GM18867 (cell line): ENCODE measurements at regions not wholly inside any gene's neighbourhood (a gene's known extent, or its start where the extent isn't known, plus 50 kb on each side); places are given as distances from the start of the nearest gene placed in this dataset.

Experiments
- ATAC-seq: cut with Tn5 transposase; IDR thresholded peaks from one replicate; pipeline ENCODE4 v1.9.1; 2021; ENCODE audit warnings: mild to moderate bottlenecking, moderate library complexity; ENCODE audit not compliant: unreplicated experiment

DNA sequence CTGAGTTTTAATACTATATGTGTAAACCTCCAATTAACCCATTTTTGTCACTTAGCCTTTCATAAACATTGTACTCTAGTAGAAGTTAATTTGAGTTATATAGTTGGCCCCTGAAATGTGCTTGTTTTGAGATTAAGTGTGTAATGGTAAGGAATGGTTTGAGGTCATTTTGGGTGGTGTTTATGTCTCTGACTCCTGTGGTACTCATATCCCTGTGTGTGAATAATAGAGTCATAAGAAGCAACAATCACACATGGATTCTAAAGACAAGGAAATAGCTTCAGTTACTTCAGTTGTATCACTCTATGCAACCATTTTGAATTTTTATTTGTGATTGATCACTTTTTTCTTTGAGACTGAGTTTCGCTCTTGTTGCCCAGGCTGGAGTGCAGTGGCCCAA, 408.5 kb downstream of the MFSD1 start:
- no peak for ATAC-seq

DNA sequence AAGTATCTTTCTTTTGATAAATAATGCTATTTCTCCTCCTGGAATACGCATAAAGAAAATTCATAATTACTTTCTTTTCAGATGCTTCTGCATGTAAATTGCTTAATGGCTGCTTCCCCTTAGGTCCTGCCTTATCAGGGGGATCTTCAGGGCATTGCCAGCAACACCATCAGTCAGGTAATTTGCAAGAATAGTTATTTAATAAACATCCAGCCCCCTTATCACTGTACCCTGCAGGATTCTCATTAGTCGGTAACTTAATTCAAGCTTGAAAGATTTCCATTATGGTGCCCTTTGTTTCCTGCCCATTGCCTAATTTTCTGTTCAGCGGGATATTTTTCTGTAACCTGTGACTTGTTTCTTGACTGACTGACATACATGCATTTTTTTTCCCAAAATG, 414.5 kb downstream of the MFSD1 start:
- ATAC-seq = no peak

GRCh38 chr3:159219231-159219630, 417.4 kb downstream of the MFSD1 start:
- no peak for ATAC-seq

DNA sequence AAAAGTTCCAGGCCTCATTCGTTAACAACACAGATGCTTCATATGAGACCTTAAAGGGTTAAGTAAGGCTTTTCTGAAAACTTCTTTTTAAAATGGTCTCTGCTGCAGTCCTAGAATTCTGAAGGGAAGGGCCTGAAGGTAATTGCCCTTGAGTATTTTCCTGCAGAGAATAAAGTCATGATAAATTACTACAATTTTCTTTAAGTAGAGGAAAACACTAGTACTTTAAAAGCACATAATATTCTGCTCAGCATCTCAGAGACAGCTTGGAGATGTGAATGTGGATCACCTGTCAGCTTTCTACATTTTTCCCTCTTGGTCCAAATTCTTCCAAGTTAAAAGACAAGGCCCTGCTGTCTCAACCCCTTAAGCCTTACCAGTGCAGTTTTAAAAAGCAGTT, 419.5 kb downstream of the MFSD1 start:
- ATAC-seq = no peak

- ATAC-seq = no peak
These were observed 427.3 kb downstream of the MFSD1 start for GRCh38 chr3:159229116-159229680.

DNA sequence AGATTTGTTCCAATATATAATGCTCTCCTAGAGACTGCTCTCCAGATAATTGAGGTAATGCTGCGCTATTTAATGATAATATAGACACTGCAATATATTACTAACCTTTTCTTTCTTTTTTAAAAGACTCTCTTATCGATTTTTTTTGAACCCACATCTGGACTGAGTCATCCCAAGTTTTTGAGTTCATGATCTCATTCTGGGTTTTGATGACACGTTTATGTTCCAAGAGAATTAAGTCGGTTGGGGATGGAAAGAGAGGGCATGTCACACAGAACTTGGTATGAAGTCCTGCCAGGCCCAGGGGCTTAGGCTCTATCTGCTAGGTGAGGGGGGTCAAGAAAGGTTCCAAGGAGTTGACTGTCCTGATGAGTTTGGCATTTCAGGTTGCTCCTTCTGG, 431.1 kb downstream of the MFSD1 start:
- ATAC-seq = no peak

- ATAC-seq = no peak
These were observed 431.9 kb downstream of the MFSD1 start for GRCh38 chr3:159233734-159234133.

GRCh38 chr3:159234306-159234705, 432.5 kb downstream of the MFSD1 start:
- ATAC-seq = no peak

GRCh38 chr3:159236321-159236720, 434.5 kb downstream of the MFSD1 start:
- ATAC-seq = no peak

DNA sequence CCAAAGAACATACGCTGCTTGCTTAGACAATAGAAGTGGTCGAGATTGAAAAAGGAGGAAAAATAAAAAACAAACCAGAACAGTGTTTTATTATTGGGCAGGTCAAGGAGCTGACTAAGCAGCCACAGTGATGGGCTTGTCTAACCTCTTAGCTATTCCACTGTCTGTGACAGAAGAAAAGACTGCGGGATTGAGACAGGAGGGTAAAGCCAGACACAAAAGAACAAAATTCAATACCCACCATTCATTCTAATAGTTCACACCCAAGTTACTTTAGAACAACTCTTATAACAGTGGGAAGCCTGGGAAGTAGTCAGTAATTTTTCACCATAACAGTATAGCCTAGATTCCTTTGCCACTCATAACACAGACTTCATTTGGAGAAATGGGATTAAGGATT, 435.4 kb downstream of the MFSD1 start:
- ATAC-seq = no peak

- no peak for ATAC-seq
These were observed 436.8 kb downstream of the MFSD1 start for GRCh38 chr3:159238646-159239045.

- no peak for ATAC-seq
These were observed 437.2 kb downstream of the MFSD1 start for GRCh38 chr3:159239059-159239458.

DNA sequence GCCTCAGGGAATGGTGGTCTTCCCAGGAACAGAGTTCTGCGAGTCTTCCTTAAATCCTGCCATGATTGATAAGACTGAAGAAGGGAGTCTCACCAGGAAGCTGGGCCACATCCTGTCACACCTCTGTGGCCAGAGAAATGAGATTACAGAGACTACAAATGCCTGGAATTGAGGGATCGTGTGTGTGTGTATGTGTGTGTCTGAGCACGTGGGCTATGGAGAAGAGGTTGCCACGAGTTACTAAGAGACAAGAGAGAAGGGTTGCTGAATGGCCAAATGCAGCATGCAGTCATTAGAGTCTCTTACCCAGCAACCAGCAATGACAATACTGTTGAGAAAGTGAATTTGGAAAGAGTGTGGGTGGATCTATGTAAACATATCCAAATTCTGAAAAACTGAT, 443.1 kb downstream of the MFSD1 start:
- ATAC-seq = no peak

GRCh38 chr3:159245871-159246270, 444.0 kb downstream of the MFSD1 start:
- no peak for ATAC-seq

DNA sequence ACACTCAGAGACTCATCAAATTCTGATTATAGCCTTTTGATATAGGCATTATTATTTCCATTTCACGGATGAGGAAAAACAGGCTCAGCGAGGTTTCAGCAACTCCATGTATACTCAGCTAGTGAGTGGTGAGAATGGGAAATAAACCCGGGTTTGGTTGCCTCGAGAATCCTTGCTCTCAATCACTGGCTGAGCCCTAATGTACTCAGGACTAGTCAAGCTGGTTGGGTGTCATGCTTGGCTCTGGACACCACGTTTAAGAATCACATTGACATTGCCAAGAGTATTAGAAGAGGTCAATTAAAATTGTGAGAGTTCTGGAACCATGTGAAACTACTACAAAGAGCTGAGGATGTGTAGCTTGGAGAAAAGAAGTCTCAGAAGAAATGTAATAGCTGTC, 444.5 kb downstream of the MFSD1 start:
- no peak for ATAC-seq

GRCh38 chr3:159249472-159250174, 447.8 kb downstream of the MFSD1 start:
- ATAC-seq = no peak

DNA sequence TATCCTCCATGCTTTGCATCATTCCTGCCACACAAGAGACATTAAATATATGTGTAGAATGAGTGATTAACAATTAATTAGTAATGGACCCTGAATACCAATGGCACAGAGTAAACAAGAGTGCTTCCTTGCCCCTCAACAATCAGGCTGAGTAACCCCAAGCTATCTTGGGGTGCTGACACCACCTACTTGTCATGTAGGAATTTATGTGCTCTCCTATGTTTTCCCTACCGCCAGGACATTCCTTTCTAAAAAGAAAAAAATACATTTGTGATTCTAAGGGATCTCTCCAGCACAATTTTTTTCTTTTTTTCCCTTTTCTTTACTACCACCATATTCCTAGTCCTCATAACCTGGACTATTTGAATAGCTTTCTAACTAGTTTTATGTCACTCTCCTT, 449.1 kb downstream of the MFSD1 start:
- ATAC-seq = no peak

- ATAC-seq = no peak
These were observed 450.4 kb downstream of the MFSD1 start for GRCh38 chr3:159252274-159252673.

DNA sequence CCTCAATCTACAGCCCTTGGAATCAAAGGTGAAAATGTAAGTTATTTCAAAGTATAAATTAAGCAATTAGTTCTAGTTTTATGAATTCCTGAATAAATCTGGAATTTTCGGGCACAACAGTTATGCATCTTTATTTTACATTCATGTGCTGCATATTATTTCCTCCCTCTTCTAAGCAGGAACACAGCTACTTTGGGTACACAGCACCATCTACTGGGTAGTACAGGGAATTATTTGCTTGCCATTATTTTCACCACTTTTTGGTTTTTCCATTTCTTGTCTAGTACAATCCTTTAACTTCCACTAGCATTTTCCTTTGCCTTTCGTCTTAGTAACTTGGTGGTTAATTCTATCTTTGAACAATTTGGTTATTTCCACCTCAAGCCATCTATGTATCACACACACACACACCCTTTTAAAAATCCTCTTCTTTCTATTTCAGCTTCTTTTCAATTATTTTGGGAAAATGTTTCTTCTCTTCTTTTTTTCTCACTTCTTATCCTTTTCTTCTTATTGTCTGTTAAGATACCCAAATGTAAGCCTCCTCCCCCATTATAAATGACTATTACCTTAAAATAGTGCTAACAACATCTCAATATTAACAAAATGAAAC, 451.0 kb downstream of the MFSD1 start:
- ATAC-seq = no peak

- no peak for ATAC-seq
These were observed 452.0 kb downstream of the MFSD1 start for GRCh38 chr3:159253860-159254259.

GRCh38 chr3:159257954-159258353, 456.1 kb downstream of the MFSD1 start:
- no peak for ATAC-seq

DNA sequence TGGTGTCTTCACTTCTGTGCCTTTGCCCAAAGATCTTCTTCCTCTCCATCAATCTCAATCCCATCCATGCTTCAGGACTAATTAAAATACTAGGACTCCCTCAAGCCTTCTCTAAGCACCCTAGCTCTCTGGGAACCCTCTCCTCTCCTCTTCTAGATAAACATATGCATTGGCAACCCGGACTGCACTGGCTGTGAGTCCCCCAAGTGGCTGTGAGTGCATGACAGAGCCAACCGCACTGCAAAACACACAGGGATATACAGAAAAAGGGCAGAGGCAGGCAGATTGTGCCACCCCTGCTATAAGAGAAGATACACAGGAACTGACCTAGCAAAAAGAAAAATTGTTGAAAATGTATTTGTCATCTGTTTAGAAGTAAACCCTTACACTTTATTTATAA, 457.1 kb downstream of the MFSD1 start:
- no peak for ATAC-seq
